ENCODE measurements at regions not wholly inside any gene's neighbourhood (a gene's known extent, or its start where the extent isn't known, plus 50 kb on each side); places are given as distances from the start of the nearest gene placed in this dataset.
A peak's percentile ranks its signal among the peaks of the same experiment; 100 is the strongest.

DNA sequence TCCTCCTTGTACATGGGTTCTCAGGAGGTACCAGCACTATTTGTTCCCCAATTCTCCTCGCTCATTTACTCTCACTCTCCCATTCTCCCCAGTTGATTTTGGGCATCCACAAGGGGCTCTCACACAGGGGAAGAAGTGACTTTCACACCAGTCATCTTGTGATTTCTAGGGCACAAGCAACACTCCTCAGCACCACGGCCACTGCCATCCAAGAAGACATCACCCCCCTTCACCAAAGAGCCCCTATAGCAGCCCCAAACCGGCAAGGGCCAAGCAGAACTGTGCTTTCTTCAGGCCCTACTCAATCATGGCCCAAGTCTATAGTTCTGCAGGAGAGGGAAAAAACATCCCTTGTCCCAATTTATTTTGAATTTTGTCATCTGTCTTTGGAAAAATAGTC lies 209.2 kb upstream of the ARL4C start:
- no peak overlapping the region for H4K8ac ChIP-seq (replicated peaks; ENCODE audit: insufficient read length, low read depth, low read length)
- 0 out of 7 replicates have a peak overlapping the region, but pooled peaks of 1 of the 3 experiments have one; percentile 3 for H3K27ac Mint-ChIP-seq
- no peak overlapping the region for H3K4ac ChIP-seq (ENCODE audit: low read depth, low read length)
- H2BK12ac ChIP-seq (ENCODE audit: insufficient read length, low read depth, low read length), result no peak overlapping the region
- no peak overlapping the region for H3T11ph ChIP-seq (ENCODE audit: low read length)
- no peaks in the 10 kb centered on the region for H4K20me1 ChIP-seq (ENCODE audit: control insufficient read depth, insufficient read depth, insufficient read length)
- no peak for DNase-seq
- H3K27me3 ChIP-seq (ENCODE audit: insufficient read depth, low read length), result no peaks in the 10 kb centered on the region; the same call in 1 of the 2 replicates
- no peaks in the 10 kb centered on the region for H3K23me2 ChIP-seq (ENCODE audit: insufficient read length, low read depth, low read length, poor library complexity, severe bottlenecking)
- H2AFZ ChIP-seq (ENCODE audit: low read length), result no peak overlapping the region
- no peaks in the 10 kb centered on the region for H3K9me3 ChIP-seq (ENCODE audit: control insufficient read depth, low read depth, low read length)
- peaks cover 23% of the 10 kb centered on the region; the same call in 1 of the 2 replicates for H3K4me1 ChIP-seq (ENCODE audit: insufficient read depth, low read length)
- H3K23ac ChIP-seq (ENCODE audit: insufficient read length, low read depth, low read length), result no peak overlapping the region
- TF ChIP-seq, protein P1, sequence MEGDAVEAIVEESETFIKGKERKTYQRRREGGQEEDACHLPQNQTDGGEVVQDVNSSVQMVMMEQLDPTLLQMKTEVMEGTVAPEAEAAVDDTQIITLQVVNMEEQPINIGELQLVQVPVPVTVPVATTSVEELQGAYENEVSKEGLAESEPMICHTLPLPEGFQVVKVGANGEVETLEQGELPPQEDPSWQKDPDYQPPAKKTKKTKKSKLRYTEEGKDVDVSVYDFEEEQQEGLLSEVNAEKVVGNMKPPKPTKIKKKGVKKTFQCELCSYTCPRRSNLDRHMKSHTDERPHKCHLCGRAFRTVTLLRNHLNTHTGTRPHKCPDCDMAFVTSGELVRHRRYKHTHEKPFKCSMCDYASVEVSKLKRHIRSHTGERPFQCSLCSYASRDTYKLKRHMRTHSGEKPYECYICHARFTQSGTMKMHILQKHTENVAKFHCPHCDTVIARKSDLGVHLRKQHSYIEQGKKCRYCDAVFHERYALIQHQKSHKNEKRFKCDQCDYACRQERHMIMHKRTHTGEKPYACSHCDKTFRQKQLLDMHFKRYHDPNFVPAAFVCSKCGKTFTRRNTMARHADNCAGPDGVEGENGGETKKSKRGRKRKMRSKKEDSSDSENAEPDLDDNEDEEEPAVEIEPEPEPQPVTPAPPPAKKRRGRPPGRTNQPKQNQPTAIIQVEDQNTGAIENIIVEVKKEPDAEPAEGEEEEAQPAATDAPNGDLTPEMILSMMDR (conservative IDR thresholded peaks at IDR 0.05), result no peak
- H3K36me3 Mint-ChIP-seq (ENCODE audit: insufficient read depth in 1 of 3, low read depth in 3 of 3), result no peaks in the 10 kb centered on the region; a peak in 1 of 7 replicates
- H3K27ac ChIP-seq (ENCODE audit: insufficient read length, low read depth, low read length), result no peak overlapping the region
- no peaks in the 10 kb centered on the region for H3K79me1 ChIP-seq (ENCODE audit: insufficient read depth, low read depth, low read length, poor library complexity, severe bottlenecking)
- H3K4me3 Mint-ChIP-seq, result no peak overlapping the region
- H4K91ac ChIP-seq (ENCODE audit: insufficient read length, low read depth, low read length), result no peak overlapping the region
- no peaks in the 10 kb centered on the region; a peak in 1 of 5 replicates for H3K9me3 Mint-ChIP-seq
- H3K14ac ChIP-seq (ENCODE audit: insufficient read depth, low read length), result no peak overlapping the region
- no peak overlapping the region for H2BK5ac ChIP-seq (ENCODE audit: insufficient read length, low read length)
- no peaks in the 10 kb centered on the region for H3K79me2 ChIP-seq (ENCODE audit: insufficient read depth, low read length)
- H2BK120ac ChIP-seq (ENCODE audit: low read depth, low read length, poor library complexity, severe bottlenecking), result no peak overlapping the region
- no peak overlapping the region for H2BK15ac ChIP-seq (ENCODE audit: low read depth, low read length)
- no peak overlapping the region for H3K56ac ChIP-seq (ENCODE audit: insufficient read length, low read depth, low read length)
- peaks cover 50 to 53% of the 10 kb centered on the region in 2 experiments for H3K4me1 Mint-ChIP-seq
- no peak overlapping the region for H3K4me2 ChIP-seq (ENCODE audit: insufficient read depth, insufficient read length, low read length)
- H2AK5ac ChIP-seq (ENCODE audit: insufficient read length, low read length), result no peak overlapping the region
- no peak overlapping the region for H3K18ac ChIP-seq (ENCODE audit: insufficient read length, low read depth, low read length)
- H3K9ac ChIP-seq (ENCODE audit: extremely low read depth, insufficient read length, low read length), result no peak overlapping the region
- no peak overlapping the region for H2BK20ac ChIP-seq (ENCODE audit: low read depth, low read length, poor library complexity, severe bottlenecking)
- H4K5ac ChIP-seq (ENCODE audit: insufficient read length, low read depth, low read length), result no peak overlapping the region
- no CpG with 5 or more reads among the region's 3 CpGs for whole genome bisulfite sequencing (ENCODE audit: extremely low coverage, insufficient read length, low lambda C conversion rate)
- H3K27me3 Mint-ChIP-seq (ENCODE audit: low read depth), result peaks cover 7% of the 10 kb centered on the region
